ENCODE measurements at regions not wholly inside any gene's neighbourhood (a gene's known extent, or its start where the extent isn't known, plus 50 kb on each side); places are given as distances from the start of the nearest gene placed in this dataset.
"Not testable (repeated sequence)": the region's sequence is repeated elsewhere in the genome, so short reads cannot be mapped to it uniquely, and the experiment has no call there.

DNA sequence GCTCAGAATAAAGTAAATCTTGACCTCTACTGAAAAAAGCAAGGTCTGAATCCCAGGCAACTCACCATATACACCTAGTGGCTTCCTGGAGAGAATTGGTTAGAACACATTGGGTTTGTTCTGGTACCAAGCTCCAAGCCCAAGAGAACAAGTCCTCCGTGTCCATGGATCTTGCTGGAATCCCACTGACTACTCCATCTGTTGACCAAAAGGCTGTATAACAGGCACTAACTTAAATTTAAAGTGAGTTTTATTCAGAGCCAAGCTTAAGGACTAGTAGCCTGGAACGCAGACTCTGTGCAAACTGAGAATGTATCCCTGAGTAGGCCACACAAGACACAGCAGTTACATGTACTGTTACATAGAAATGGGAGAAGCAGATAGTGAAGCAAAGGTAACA, 342.1 kb upstream of the LRRC3B start:
- DNase-seq (ENCODE audit: low spot score), result no peak

DNA sequence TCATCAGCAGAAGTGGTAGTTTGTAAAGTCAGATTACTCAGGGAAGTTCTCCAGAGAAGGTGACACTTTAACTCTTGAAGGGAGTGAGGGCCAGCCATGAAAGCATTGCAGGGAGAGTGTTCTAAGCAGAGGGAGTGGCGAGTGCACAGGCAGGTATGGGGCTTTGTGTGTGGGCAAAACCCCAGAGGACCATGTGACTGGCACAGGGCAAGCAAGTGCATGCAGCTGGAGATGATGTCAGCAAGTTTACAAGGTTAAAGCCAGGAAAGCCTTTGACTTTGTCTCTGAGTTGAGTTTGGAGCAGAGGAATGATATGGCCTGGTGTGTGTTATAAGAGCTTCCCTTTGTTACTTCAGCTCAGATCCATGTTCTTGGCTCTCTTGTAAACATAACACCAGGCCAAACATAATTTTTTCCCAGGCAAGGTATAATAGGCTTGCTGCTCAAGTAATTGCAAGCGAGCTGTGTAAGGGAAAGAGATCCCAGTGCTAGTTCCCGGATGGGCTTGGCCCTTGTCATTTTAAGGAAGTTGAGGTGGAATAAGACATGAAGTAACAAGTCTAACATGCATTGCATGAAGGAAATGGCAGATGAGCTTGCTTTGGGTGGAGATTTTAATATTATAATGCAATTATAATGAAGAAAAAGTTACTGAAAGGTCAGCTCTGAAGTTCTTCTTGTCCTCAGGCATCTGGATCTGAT, 341.1 kb upstream of the LRRC3B start:
- no peak for DNase-seq (ENCODE audit: low spot score)

DNA sequence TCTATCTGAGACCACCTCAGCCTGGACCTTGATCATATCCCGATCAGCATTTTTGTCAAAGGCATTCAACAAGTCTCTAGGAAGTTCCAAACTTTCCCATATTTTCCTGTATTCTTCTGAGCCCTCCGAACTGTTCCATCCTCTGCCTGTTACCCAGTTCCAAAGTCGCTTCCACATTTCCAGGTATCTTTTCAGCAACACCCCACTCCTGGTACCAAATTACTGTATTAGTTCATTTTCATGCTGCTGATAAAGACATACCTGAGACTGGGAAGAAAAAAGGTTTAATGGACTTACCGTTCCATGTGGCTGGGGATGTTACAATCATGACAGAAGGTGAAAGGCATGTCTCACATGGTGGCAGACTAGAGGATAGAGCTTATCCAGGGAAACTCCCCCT, 338.1 kb upstream of the LRRC3B start:
- DNase-seq (ENCODE audit: low spot score), result not testable (repeated sequence)

DNA sequence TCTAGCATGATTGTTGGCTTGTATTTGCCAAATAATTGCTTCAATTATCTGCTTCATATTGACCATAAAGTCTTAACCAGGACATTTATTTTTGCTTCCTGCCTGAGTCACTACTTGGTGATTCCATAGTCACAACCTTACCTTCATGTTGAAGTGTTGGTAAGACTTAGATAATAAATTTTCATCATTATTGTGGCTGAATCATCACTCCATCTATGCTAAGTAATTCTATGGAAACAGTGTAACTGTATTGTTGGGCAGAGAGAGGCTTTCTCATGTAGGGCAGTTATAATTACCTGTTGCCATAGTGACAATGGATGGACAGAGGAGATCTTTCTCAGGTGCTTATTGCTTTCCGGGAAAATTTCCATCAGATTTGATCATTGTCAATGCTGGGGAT, 330.7 kb upstream of the LRRC3B start:
- DNase-seq (ENCODE audit: low spot score), result no peak

DNA sequence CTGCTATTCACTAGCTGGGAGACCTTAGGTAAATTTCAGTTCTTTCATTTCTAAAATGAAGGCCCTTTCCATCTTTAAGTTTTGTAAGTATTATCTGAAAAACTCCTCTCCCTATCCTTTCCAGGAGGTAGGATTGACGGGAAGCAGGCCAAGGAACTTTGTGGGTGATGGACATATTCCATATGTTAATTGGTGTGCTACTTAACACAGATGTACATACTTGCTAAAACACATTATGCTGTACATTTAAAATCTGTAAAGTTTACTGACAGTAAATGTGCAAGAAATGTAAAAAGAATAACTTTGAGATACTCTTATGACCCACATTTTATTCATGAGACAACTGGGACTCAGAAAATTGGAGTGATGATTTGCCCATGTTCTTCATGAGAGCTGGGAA, 329.8 kb upstream of the LRRC3B start:
- no peak for DNase-seq (ENCODE audit: low spot score)

DNA sequence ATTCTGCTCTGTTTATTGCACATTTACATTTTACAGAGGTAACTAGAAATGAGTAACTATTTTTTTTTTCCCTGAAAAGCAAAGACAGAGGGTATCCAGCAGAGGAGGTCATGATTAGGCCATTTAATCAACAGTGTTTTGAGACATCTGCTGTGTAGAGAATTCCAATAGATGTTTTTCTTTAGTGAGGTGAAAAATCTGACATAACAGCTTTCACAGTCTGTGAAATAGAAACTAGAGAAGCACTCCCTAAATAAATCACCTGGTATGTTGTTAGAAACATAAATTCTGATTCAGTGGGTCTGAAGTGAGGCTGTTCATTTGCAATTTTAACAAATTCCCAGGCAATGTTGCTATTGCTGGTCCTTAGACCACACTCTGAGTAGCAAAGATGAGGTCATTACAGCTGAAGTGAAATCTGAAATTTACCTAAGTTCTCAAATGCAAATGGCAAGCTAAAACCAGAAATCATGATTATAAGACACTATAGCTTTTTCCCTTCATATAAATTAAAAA, 329.2 kb upstream of the LRRC3B start:
- no peak for DNase-seq (ENCODE audit: low spot score)

DNA sequence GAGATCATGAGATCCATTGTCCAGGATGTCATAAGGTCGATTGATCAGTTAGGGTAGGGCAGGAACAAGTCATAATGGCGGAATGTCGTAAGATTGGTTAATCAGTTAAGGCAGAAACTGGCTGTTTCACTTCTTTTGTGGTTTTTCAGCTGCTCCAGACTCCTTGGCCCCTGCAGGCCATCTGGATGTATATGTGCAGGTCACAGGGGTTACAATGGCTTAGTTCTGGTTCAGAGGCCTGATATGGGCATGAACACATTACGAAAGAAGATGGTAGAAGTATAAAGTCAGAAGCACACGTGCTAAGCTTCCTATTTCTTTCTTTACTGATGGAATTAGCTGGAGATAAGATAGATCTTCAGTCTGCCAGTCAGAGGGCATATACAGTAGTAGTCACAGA, 315.4 kb upstream of the LRRC3B start:
- no peak for DNase-seq (ENCODE audit: low spot score)

DNA sequence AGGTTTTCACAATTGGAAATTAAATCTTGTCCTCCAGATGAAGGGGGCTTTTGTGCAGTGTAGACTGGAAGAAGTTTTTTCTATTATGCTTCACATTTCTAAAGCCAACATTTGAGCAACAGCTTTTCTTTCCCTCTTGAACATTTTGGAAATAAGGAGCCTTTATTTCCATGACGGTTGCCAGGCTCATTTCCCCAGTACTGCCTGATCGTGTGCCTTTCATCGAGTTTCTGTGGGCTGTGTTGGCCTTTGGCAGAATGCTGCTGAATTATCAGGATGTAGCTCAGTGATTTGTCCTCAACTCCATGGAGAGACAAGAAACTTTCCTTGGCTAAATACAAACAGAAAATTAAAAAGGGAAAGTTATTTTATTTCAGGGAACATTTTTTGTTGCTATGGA, 314.8 kb upstream of the LRRC3B start:
- DNase-seq (ENCODE audit: low spot score), result no peak

DNA sequence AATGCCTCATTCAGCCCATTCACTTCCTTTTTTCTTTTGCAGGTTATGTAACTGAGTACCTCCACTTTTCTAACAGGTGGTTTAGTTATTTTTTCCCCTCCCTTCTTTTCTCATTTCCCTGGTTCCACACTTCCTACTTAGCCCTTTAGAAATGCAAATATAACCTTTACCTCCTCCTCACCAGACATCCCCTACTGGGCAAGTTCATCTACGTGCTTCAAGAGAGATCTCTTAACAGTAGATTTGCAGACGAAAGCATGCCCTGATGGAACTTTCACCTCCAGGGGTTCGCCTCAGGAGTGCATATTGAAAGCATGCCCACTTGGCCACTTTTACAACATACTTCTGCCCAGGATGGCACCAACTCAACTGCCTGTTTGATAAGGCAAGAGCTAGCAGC, 314.1 kb upstream of the LRRC3B start:
- DNase-seq (ENCODE audit: low spot score), result no peak

DNA sequence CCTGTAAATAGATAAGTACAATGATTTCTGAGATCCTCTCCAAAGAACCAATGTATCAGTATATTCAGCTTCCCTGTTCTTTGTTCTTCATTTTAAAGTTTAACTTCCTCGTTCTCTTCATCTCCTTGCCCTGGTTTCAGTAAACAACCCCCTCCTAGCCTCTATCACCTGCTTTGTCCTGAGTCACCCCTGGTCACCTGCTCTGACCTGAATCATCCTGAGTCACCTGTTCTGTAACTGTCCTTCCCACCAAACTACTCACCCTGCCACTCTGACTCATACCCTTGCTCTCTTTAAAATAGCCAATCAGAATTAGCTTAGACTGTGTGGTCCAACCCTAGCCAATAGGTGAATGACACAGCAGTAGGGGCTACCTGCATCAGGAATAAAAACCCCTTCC, 313.0 kb upstream of the LRRC3B start:
- DNase-seq (ENCODE audit: low spot score), result not testable (repeated sequence)

DNA sequence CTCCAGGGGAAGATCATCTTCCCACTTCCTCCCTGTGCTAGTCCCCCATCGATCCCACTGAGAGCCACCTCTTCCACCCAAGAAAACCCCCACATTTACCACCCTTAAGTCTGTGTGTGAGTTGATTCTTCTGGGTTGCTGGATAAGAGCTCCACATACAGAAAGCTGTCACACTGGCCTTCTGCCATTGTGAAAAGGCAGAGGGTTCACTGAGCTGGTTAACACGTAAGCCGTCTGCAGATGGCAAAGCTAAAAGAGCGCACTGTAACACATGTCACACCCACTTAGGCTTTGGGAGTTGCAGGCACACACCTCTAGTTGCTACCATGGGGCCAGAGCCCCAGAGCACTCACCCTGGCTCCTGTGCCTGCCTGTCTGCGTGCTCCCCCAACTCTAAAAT, 309.8 kb upstream of the LRRC3B start:
- no peak for DNase-seq (ENCODE audit: low spot score)

DNA sequence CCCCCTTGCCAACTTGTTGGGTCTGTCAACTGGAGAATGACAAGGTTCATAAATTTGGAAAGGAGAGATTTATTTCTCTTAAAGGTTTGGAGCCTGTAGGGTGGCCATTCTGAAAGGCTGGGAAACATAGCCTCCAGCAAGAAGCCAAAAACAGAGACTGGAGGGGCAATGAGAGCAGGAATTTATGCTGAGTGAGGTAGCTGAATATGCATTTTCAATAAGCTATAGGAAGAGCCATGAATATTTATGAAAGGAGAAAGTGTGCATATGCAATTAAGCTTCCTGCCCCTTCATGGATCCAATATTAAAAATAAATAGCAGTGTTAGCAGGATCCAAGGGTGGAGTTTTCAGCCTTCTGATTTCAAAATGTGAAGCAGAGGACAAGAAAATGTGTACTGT, 306.1 kb upstream of the LRRC3B start:
- no peak for DNase-seq (ENCODE audit: low spot score)

DNA sequence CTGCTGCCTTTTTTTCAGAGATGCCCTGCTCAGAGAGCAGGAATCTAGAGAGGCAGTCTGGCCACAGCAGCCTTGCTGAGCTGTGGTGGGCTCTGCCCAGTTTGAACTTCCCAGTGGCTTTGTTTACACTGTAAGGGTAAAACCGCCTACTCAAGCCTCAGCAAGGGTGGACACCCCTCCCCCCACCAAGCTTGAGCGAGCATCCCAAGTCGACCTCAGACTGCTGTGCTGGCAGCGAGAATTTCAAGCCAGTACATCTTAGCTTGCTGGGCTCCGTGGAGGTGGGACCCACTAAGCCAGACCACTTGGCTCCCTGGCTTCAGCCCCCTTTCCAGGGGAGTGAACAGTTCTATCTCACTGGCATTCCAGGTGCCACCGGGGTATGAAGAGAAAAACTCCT, 298.8 kb upstream of the LRRC3B start:
- DNase-seq (ENCODE audit: low spot score), result not testable (repeated sequence)

DNA sequence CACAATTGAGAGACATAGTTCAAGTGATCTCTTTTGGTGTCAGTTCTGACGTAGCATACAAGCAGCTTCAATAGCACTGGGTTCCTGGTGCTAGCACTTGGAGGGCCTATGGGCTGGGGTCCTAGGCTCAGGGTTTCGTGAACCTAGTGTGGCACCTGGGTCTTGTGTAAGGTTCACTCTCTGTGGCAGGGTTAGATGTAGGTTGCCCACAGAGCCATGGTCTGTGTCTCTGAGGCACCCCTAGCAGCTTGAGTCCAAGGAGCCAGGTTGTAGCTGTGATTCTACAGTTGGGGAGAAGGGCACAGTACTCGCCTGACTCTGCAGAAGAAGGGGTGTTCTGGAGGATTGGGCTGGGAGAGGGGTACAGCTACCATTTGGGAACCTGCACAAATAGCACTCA, 282.6 kb upstream of the LRRC3B start:
- no peak for DNase-seq (ENCODE audit: low spot score)

DNA sequence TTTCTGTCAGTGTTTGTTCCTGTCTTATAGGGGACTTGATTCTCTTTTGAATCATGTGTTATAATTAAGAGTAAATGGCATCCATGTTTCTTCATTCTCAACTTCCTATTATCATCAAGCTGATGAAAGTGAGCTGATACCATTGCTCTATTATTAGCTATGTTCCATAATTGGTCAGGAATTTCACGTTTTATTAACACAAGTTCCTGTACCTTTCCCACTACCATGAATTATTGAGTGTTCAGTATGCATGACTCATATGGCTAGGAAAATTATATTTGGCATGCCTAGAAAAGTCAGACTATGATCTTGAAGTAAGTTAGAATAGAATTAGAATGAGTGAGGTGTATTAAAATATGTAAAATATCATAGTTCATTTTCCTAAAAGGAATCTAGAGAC, 278.9 kb upstream of the LRRC3B start:
- no peak for DNase-seq (ENCODE audit: low spot score)

DNA sequence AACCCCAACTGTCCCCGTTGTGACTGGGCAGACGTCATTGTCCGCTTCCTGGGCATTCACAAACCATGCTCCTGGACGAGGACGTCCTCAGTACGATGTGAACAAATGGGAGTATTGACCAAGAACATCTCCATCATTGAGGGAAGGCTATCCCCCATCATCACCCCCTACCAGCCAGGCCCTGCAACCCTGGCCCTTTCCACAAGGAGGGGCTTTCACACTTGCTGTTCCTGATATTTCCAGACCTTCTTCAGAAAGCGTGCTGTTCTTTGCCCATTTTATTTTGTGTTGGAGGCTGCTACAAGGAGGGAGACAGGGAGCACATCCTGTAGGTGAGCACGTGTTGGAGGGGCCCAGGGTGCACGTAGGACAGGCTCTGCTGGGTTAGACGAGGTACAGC, 277.0 kb upstream of the LRRC3B start:
- DNase-seq (ENCODE audit: low spot score), result no peak

DNA sequence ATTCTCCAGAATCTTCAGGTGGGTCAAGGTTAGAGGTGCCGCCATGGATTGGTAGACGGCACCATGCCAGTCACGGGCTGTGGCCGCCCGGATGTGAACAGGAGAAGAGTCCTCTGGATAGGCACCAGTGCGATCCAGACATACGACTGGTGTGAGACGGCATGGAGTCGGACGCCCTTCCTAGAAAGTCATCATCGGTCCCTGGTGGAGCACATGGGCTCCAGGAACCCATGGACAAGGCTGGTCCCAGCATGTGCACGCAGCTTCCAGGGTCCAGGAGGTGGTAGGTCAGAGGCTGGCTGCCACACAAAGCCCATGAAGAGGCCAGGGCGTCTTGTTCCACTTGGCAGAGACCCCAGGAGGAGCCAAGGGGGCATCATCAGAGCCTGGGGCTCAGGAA, 276.1 kb upstream of the LRRC3B start:
- no peak for DNase-seq (ENCODE audit: low spot score)

DNA sequence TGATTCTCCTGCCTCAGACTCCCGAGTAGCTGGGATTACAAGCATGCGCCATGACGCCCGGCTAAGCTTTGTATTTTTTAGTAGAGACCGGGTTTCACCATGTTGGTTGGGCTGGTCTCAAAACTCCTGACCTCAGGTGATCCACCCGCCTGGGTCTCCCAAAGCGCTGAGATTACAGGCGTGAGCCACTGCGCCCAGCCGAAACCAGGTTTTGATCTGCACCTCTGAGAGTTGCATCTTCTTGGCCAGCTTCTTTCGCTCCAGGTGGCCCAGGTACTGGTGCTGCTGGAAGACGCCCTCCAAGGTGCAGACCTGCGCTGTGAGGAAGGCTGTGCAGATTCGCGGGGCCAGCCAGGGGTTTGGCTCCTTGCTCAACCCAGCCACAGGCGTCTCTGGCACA, 275.4 kb upstream of the LRRC3B start:
- no peak for DNase-seq (ENCODE audit: low spot score)

DNA sequence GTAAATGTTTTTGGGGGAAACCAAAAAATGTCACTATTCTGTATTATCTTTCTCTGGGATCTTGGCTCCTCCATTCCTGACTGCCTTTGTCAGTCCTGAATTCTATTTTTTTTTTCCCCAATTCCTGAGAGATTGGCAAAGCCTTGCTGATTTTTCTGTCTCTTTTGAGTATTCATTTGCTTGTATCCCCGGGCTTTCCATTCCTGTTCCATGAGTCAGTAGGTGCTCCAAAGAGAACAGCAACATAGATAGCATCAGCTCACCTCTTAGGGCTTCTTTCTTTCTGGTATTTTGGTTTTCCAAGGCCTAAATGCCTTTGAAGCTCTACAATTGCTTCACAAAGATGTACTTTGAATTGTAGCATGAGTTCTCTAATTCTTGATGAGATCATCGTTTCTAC, 271.7 kb upstream of the LRRC3B start:
- DNase-seq (ENCODE audit: low spot score), result no peak

DNA sequence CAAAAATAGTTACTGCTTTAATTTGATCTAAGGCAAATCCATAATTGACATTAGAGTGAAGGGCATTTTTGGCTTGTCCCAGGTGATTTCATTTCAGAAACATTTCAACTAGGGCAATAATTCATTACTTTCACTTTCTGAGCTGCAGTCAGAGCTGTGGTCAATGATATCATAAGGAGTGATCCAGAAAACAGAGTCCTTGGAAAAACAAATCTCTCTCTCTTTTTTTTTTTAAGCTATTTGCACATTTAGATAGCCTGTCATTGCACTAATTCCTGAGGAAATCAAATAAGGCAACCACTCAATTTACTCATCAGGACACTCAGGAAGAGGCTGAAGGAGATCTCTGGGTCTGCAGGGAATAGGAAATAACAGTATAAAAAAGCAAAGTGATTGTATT, 269.5 kb upstream of the LRRC3B start:
- no peak for DNase-seq (ENCODE audit: low spot score)

DNA sequence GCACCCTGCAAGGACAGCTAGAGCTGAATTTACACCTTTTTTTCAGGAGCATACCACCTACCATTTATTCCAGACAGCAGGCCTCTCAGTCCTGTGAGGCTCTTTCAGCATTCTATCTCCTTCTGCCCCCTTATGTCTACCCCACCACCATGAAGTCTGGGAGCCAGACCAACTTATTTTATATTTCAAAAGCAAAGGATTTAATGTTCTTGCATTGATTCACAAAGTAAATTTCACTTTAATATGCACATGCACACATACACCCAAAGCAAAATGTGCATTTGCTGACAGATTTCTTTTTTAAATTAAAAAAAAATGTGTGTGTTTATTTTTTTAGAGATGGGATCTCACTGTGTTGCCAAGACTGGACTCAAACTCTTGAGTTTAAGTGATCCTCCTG, 264.2 kb upstream of the LRRC3B start:
- DNase-seq (ENCODE audit: low spot score), result no peak

DNA sequence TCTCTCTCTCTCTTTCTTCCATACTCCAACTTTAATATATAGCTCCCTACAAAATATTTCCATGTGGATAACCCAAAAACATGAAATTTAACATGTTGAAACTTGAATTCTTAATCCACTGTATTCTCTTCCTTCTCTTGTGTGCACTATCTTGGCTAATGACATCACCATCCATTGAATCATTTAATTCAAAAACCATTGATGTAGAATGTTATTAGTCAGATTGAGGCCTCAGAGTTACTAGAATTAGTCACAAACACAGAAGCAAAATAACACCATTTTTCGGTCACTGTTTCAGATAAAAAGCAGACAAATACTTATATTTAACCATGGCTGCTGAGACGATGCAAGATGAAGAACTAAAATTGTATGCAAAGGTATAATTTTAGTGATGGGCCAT, 256.9 kb upstream of the LRRC3B start:
- no peak for DNase-seq (ENCODE audit: low spot score)

DNA sequence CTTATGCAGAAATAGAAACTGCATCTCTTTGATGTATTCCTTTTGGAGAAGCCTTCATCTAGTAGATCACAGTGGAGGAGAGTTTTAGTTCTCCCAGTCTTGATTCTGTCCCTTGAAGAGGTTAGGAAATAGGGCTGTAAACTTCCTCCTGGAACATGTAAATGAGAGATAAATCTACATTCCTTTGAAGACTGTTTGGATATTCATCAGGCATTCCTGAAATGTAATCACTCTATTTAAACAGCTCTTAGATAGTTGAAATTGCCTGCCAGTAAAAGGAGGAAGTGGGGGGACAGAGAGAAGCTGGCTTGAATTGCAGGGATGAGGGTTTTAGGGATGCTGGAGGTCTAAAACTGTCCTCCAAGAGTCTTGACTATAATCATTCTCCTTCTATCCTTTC, 254.3 kb upstream of the LRRC3B start:
- no peak for DNase-seq (ENCODE audit: low spot score)

DNA sequence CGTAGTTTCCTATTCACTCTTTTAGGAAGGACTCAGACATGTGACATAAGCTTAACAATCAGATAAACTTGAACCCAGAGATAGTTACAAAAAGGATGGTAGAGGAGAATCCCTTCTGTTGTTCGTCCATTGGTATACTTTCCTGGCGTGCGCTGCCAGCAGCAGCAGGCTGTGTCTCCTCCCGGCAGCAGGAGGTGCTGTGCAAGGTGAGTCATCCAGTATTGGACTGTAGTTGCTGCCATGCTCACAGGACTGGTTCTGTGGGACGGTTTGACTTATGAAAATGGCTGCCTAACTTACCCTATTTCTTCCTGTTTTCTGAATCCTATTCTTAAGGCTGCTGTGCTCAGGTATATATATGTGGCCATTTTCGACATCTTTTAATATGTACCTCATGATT, 253.4 kb upstream of the LRRC3B start:
- no peak for DNase-seq (ENCODE audit: low spot score)
